HCT116 (cell line): ENCODE measurements at regions not wholly inside any gene's neighbourhood (a gene's known extent, or its start where the extent isn't known, plus 50 kb on each side); places are given as distances from the start of the nearest gene placed in this dataset.

ENCODE experiments used
- ATAC-seq: fragments of 200-7000 bp; cut with Tn5 transposase; 2 replicates; pipeline ENCODE4 v1.9.1; 2020; ENCODE audit warnings: mild to moderate bottlenecking, moderate library complexity
- BruUV-seq: library from RNA; stranded (reverse); fragments of 400-500 nt; replicated peaks from 2 replicates; lab custom pipeline; 2021; lab: Mats Ljungman, UMichigan
- CTCF ChIA-PET: fragments of 300-600 bp; sonication (Branson Sonifier 250); formaldehyde crosslinking; loops from one replicate; lab custom pipeline; 2021; ENCODE audit warnings: antibody characterized with exemption; lab: Charles Lee
- POLR2A ChIA-PET: fragments of 300-600, 350-600 bp; sonication (Branson Sonifier 250); formaldehyde crosslinking; loops from one replicate; lab custom pipeline; 2021; ENCODE audit warnings: antibody characterized with exemption; lab: Charles Lee
- RAD21 ChIA-PET, 2 experiments: fragments of 300-600 bp; sonication (Branson Sonifier 250); formaldehyde crosslinking; loops; one replicate each; lab custom pipeline; 2023; ENCODE audit warnings: low total read pairs in 2 of 2; ENCODE audit not compliant: uncharacterized antibody in 2 of 2, unreplicated experiment in 2 of 2, low non-redundant PET in 1 of 2; lab: Charles Lee
- DNase-seq: peaks from one replicate; pipeline ENCODE4 v3.0.0-alpha.2; 2010; ENCODE audit warnings: low read depth, low spot score
- H2AFZ ChIP-seq: fragments of 200-600 bp; shearing (Covaris generic), sonication (generic); 2 replicates; pipeline ENCODE4 v1.6.1; 2017; ENCODE audit warnings: low read depth, mixed run types, mixed read lengths, antibody characterized with exemption, low read length; ENCODE audit not compliant: poor library complexity, severe bottlenecking
- H3K27ac ChIP-seq: 2 replicates; pipeline ENCODE4 v1.5.1; 2012; ENCODE audit warnings: low read depth, low read length
- H3K27me3 ChIP-seq: fragments of 200-600 bp; sonication (generic); 2 replicates; pipeline ENCODE4 v1.6.1; 2016; ENCODE audit warnings: mixed run types, low read length, mixed read lengths; ENCODE audit not compliant: insufficient read depth
- H3K36me3 ChIP-seq, 2 experiments: fragments of 200-500 bp in 1 of 2; fragments of 200-600 bp in 1 of 2; sonication (Bioruptor generic) in 1 of 2; sonication (generic) in 1 of 2; 2 replicates each; pipeline versions ENCODE4 v1.5.1 to v1.6.1; 2014 to 2016; ENCODE audit warnings: low read length in 2 of 2, inconsistent platforms in 1 of 2, mixed read lengths in 1 of 2, mixed run types in 1 of 2; ENCODE audit not compliant: insufficient read depth in 2 of 2, control insufficient read depth in 1 of 2
- H3K4me1 ChIP-seq, 2 experiments: fragments of 200-600 bp in 1 of 2; sonication (generic) in 1 of 2; 2 replicates each; pipeline versions ENCODE4 v1.5.1 to v1.6.1; 2012 to 2017; ENCODE audit warnings: low read length in 2 of 2, inconsistent platforms in 1 of 2, mild to moderate bottlenecking in 1 of 2, mixed read lengths in 1 of 2, mixed run types in 1 of 2, moderate library complexity in 1 of 2; ENCODE audit not compliant: insufficient read depth in 2 of 2, control insufficient read depth in 1 of 2
- H3K4me2 ChIP-seq: fragments of 200-600 bp; sonication (generic); 2 replicates; pipeline ENCODE4 v1.6.1; 2017; ENCODE audit warnings: mixed run types, low read length, mixed read lengths
- H3K4me3 ChIP-seq, 2 experiments: fragments of 200-600 bp in 1 of 2; sonication (generic) in 1 of 2; replicated peaks in 1 of 2; 2 replicates each; pipeline ENCODE4 v1.5.1; 2011 to 2016; ENCODE audit warnings: low read length in 2 of 2, control low read depth in 1 of 2, low read depth in 1 of 2, mild to moderate bottlenecking in 1 of 2, mixed read lengths in 1 of 2, mixed run types in 1 of 2
- H3K79me2 ChIP-seq: fragments of 200-600 bp; sonication (generic); 2 replicates; pipeline ENCODE4 v1.6.1; 2017; ENCODE audit warnings: mild to moderate bottlenecking, mixed run types, low read length, moderate library complexity, mixed read lengths; ENCODE audit not compliant: insufficient read depth
- H3K9ac ChIP-seq: fragments of 200-600 bp; sonication (generic); 2 replicates; pipeline ENCODE4 v1.6.1; 2016; ENCODE audit warnings: low read length, mixed read lengths
- H3K9me2 ChIP-seq: fragments of 200-600 bp; sonication (generic), shearing (Covaris generic); 2 replicates; pipeline ENCODE4 v1.6.1; 2017; ENCODE audit warnings: mixed run types, mild to moderate bottlenecking, moderate library complexity; ENCODE audit not compliant: insufficient read depth
- H3K9me3 ChIP-seq, 2 experiments: fragments of 200-500 bp in 1 of 2; fragments of 200-600 bp in 1 of 2; sonication (Bioruptor generic) in 1 of 2; sonication (generic) in 1 of 2; 2 replicates each; pipeline ENCODE4 v1.6.1; 2014 to 2017; ENCODE audit warnings: low read length in 2 of 2, mixed read lengths in 2 of 2, inconsistent platforms in 1 of 2, low read depth in 1 of 2, mild to moderate bottlenecking in 1 of 2, mixed run types in 1 of 2, moderate library complexity in 1 of 2; ENCODE audit not compliant: control insufficient read depth in 1 of 2, insufficient read depth in 1 of 2
- H4K20me1 ChIP-seq: fragments of 200-600 bp; sonication (generic), shearing (Covaris generic); 2 replicates; pipeline ENCODE4 v1.6.1; 2017; ENCODE audit warnings: mixed run types, mild to moderate bottlenecking, moderate library complexity; ENCODE audit not compliant: insufficient read depth
- CBX3 ChIP-seq: IDR thresholded peaks from 2 replicates; pipeline ENCODE4 v1.6.1; 2012; ENCODE audit warnings: low read depth
- ELF1 ChIP-seq: IDR thresholded peaks from 2 replicates; pipeline ENCODE4 v1.6.1; 2012; ENCODE audit warnings: low read depth, borderline replicate concordance
- EZH2 ChIP-seq: fragments of 200-600 bp; sonication (generic); IDR thresholded peaks from 2 replicates; pipeline ENCODE4 v1.6.1; 2017; ENCODE audit warnings: antibody characterized with exemption, mixed run types
- EZH2phosphoT487 ChIP-seq: fragments of 200-600 bp; IDR thresholded peaks from 2 replicates; pipeline ENCODE4 v1.6.1; 2018; ENCODE audit warnings: antibody characterized with exemption, borderline replicate concordance
- POLR2A ChIP-seq: IDR thresholded peaks from 2 replicates; pipeline ENCODE4 v1.7.0; 2011; ENCODE audit warnings: borderline replicate concordance; ENCODE audit not compliant: insufficient read depth, insufficient read length; ENCODE audit errors: extremely low read depth
- SIN3A ChIP-seq: IDR thresholded peaks from 2 replicates; pipeline ENCODE4 v1.6.1; 2012; ENCODE audit warnings: low read depth
- SRF ChIP-seq: IDR thresholded peaks from 2 replicates; pipeline ENCODE4 v1.6.1; 2012; ENCODE audit warnings: low read depth
- YY1 ChIP-seq: IDR thresholded peaks from 2 replicates; pipeline ENCODE4 v1.6.1; 2011; ENCODE audit warnings: low read length, low read depth, moderate library complexity, mild to moderate bottlenecking; ENCODE audit not compliant: insufficient replicate concordance; ENCODE audit errors: extremely low read depth
- ZBTB33 ChIP-seq: IDR thresholded peaks from 2 replicates; pipeline ENCODE4 v1.6.1; 2011; ENCODE audit warnings: mild to moderate bottlenecking, low read length, moderate library complexity; ENCODE audit not compliant: insufficient replicate concordance; ENCODE audit errors: extremely low read depth
- ZNF274 ChIP-seq: fragments of 200-500 bp; sonication (Bioruptor generic); IDR thresholded peaks from 2 replicates; pipeline ENCODE4 v1.6.1; 2014; ENCODE audit warnings: mild to moderate bottlenecking, low read depth, low read length, inconsistent platforms
- intact Hi-C: fragments of 100-400 bp; cut with micrococcal nuclease; formaldehyde crosslinking; loops from 2 replicates; pipeline ENCODE4 v1.10.0; 2022

GRCh38 chr1:56438901-56439551 is 140.3 kb downstream of the PLPP3 start:
- intact Hi-C loops: no loop called here
- Histone ChIP-seq H3K27me3 (no peaks in the 10 kb centered on the region), H2AFZ (no peak overlapping the region), H3K36me3 (no peaks in the 10 kb centered on the region), H3K9me3 (no peaks in the 10 kb centered on the region), H3K9ac (no peak overlapping the region), H3K4me1 (peaks cover 0 to 8% of the 10 kb centered on the region in 2 experiments; a peak in 1 of 4 replicates), H3K9me2 (no peaks in the 10 kb centered on the region), H4K20me1 (no peaks in the 10 kb centered on the region)
- RAD21 ChIA-PET: no interaction called here
- POLR2A ChIA-PET: no interaction called here
- no TSS peak for BruUV-seq
- DNase-seq: no peak
- CTCF ChIA-PET: no interaction called here
- TF ChIP-seq POLR2A (no peak), YY1 (no peak), SIN3A (no peak), EZH2 (no peak), SRF (no peak), CBX3 (no peak), ZBTB33 (no peak), EZH2phosphoT487 (no peak), ELF1 (no peak), ZNF274 (no peak)
- TF ChIP-seq, all 23 proteins: peak for 0
- no peaks in the 10 kb centered on the region for H3K79me2 ChIP-seq
- no peak for ATAC-seq
- no peak overlapping the region for H3K4me2 ChIP-seq
- H3K4me3 ChIP-seq: no peak overlapping the region
- H3K27ac ChIP-seq: no peak overlapping the region
